ENCODE measurements at regions not wholly inside any gene's neighbourhood (a gene's known extent, or its start where the extent isn't known, plus 50 kb on each side); places are given as distances from the start of the nearest gene placed in this dataset.

- Histone ChIP-seq H3K36me3 (ENCODE audit: insufficient read depth, low read length) (no peaks in the 10 kb centered on the region), H3K9me3 (ENCODE audit: low read length) (no peaks in the 10 kb centered on the region), H3K9ac (ENCODE audit: low read length) (no peak overlapping the region), H3K27ac (ENCODE audit: low read depth, low read length) (no peak overlapping the region), H3K4me1 (ENCODE audit: insufficient read depth, low read length) (no peaks in the 10 kb centered on the region), H3K27me3 (ENCODE audit: control insufficient read depth in 1 of 2, insufficient read depth in 2 of 2, low read length in 2 of 2) (no peaks in the 10 kb centered on the region), H3K4me3 (ENCODE audit: low read depth in 1 of 2, low read length in 2 of 2) (no peak overlapping the region)
These were observed 603.2 kb downstream of the STIM2 start for GRCh38 chr4:27463816-27464215.

- H3K36me3 ChIP-seq (ENCODE audit: insufficient read depth, low read length): no peaks in the 10 kb centered on the region
- no peaks in the 10 kb centered on the region for H3K9me3 ChIP-seq (ENCODE audit: low read length)
- H3K27me3 ChIP-seq (ENCODE audit: control insufficient read depth in 1 of 2, insufficient read depth in 2 of 2, low read length in 2 of 2): no peaks in the 10 kb centered on the region
- no peaks in the 10 kb centered on the region for H3K4me1 ChIP-seq (ENCODE audit: insufficient read depth, low read length)
- no peak overlapping the region for H3K4me3 ChIP-seq (ENCODE audit: low read depth in 1 of 2, low read length in 2 of 2)
- H3K9ac ChIP-seq (ENCODE audit: low read length): no peak overlapping the region
- H3K27ac ChIP-seq (ENCODE audit: low read depth, low read length): no peak overlapping the region
These were observed 606.7 kb downstream of the STIM2 start for GRCh38 chr4:27467351-27467750.

- no peaks in the 10 kb centered on the region for H3K9me3 ChIP-seq (ENCODE audit: low read length)
- H3K4me1 ChIP-seq (ENCODE audit: insufficient read depth, low read length): no peaks in the 10 kb centered on the region
- H3K36me3 ChIP-seq (ENCODE audit: insufficient read depth, low read length): no peaks in the 10 kb centered on the region
- H3K4me3 ChIP-seq (ENCODE audit: low read depth in 1 of 2, low read length in 2 of 2): no peak overlapping the region
- H3K9ac ChIP-seq (ENCODE audit: low read length): no peak overlapping the region
- no peak overlapping the region for H3K27ac ChIP-seq (ENCODE audit: low read depth, low read length)
- no peaks in the 10 kb centered on the region for H3K27me3 ChIP-seq (ENCODE audit: control insufficient read depth in 1 of 2, insufficient read depth in 2 of 2, low read length in 2 of 2)
These were observed 611.7 kb downstream of the STIM2 start for GRCh38 chr4:27472364-27472763.

- no peak overlapping the region for H3K4me3 ChIP-seq (ENCODE audit: low read depth in 1 of 2, low read length in 2 of 2)
These were observed 614.0 kb downstream of the STIM2 start for GRCh38 chr4:27474691-27475090.

GRCh38 chr4:27484216-27484615 is 623.6 kb downstream of the STIM2 start:
- H3K36me3 ChIP-seq (ENCODE audit: insufficient read depth, low read length): no peaks in the 10 kb centered on the region

More at GRCh38 chr4:27474691-27475090, 614.0 kb downstream of the STIM2 start:
- Histone ChIP-seq H3K9me3 (ENCODE audit: low read length) (no peaks in the 10 kb centered on the region), H3K4me1 (ENCODE audit: insufficient read depth, low read length) (no peaks in the 10 kb centered on the region), H3K27ac (ENCODE audit: low read depth, low read length) (no peak overlapping the region), H3K9ac (ENCODE audit: low read length) (no peak overlapping the region), H3K27me3 (ENCODE audit: control insufficient read depth in 1 of 2, insufficient read depth in 2 of 2, low read length in 2 of 2) (no peaks in the 10 kb centered on the region), H3K36me3 (ENCODE audit: insufficient read depth, low read length) (no peaks in the 10 kb centered on the region)

GRCh38 chr4:27490315-27490714 is 629.7 kb downstream of the STIM2 start:
- Histone ChIP-seq H3K27me3 (ENCODE audit: control insufficient read depth in 1 of 2, insufficient read depth in 2 of 2, low read length in 2 of 2) (no peaks in the 10 kb centered on the region), H3K27ac (ENCODE audit: low read depth, low read length) (no peak overlapping the region), H3K9me3 (ENCODE audit: low read length) (no peaks in the 10 kb centered on the region)

More at GRCh38 chr4:27484216-27484615, 623.6 kb downstream of the STIM2 start:
- Histone ChIP-seq H3K9me3 (ENCODE audit: low read length) (no peaks in the 10 kb centered on the region), H3K4me1 (ENCODE audit: insufficient read depth, low read length) (no peaks in the 10 kb centered on the region), H3K4me3 (ENCODE audit: low read depth in 1 of 2, low read length in 2 of 2) (no peak overlapping the region), H3K27ac (ENCODE audit: low read depth, low read length) (no peak overlapping the region), H3K27me3 (ENCODE audit: control insufficient read depth in 1 of 2, insufficient read depth in 2 of 2, low read length in 2 of 2) (no peaks in the 10 kb centered on the region), H3K9ac (ENCODE audit: low read length) (no peak overlapping the region)

GRCh38 chr4:27490766-27491165 is 630.1 kb downstream of the STIM2 start:
- no peak overlapping the region for H3K4me3 ChIP-seq (ENCODE audit: low read depth in 1 of 2, low read length in 2 of 2)
- no peaks in the 10 kb centered on the region for H3K9me3 ChIP-seq (ENCODE audit: low read length)
- H3K9ac ChIP-seq (ENCODE audit: low read length): no peak overlapping the region
- no peaks in the 10 kb centered on the region for H3K27me3 ChIP-seq (ENCODE audit: control insufficient read depth in 1 of 2, insufficient read depth in 2 of 2, low read length in 2 of 2)
- no peak overlapping the region for H3K27ac ChIP-seq (ENCODE audit: low read depth, low read length)
- H3K36me3 ChIP-seq (ENCODE audit: insufficient read depth, low read length): no peaks in the 10 kb centered on the region
- no peaks in the 10 kb centered on the region for H3K4me1 ChIP-seq (ENCODE audit: insufficient read depth, low read length)

More at GRCh38 chr4:27490315-27490714, 629.7 kb downstream of the STIM2 start:
- Histone ChIP-seq H3K4me1 (ENCODE audit: insufficient read depth, low read length) (no peaks in the 10 kb centered on the region), H3K4me3 (ENCODE audit: low read depth in 1 of 2, low read length in 2 of 2) (no peak overlapping the region), H3K9ac (ENCODE audit: low read length) (no peak overlapping the region), H3K36me3 (ENCODE audit: insufficient read depth, low read length) (no peaks in the 10 kb centered on the region)

- Histone ChIP-seq H3K4me1 (ENCODE audit: insufficient read depth, low read length) (no peaks in the 10 kb centered on the region), H3K9me3 (ENCODE audit: low read length) (no peaks in the 10 kb centered on the region), H3K36me3 (ENCODE audit: insufficient read depth, low read length) (no peaks in the 10 kb centered on the region), H3K27ac (ENCODE audit: low read depth, low read length) (no peak overlapping the region), H3K27me3 (ENCODE audit: control insufficient read depth in 1 of 2, insufficient read depth in 2 of 2, low read length in 2 of 2) (no peaks in the 10 kb centered on the region), H3K9ac (ENCODE audit: low read length) (no peak overlapping the region), H3K4me3 (ENCODE audit: low read depth in 1 of 2, low read length in 2 of 2) (no peak overlapping the region)
These were observed 645.8 kb downstream of the STIM2 start for GRCh38 chr4:27506401-27506800.

GRCh38 chr4:27514711-27515110 is 654.1 kb downstream of the STIM2 start:
- no peaks in the 10 kb centered on the region for H3K4me1 ChIP-seq (ENCODE audit: insufficient read depth, low read length)
- no peaks in the 10 kb centered on the region for H3K36me3 ChIP-seq (ENCODE audit: insufficient read depth, low read length)

GRCh38 chr4:27515140-27515539 is 654.5 kb downstream of the STIM2 start:
- Histone ChIP-seq H3K4me1 (ENCODE audit: insufficient read depth, low read length) (no peaks in the 10 kb centered on the region), H3K27ac (ENCODE audit: low read depth, low read length) (no peak overlapping the region), H3K27me3 (ENCODE audit: control insufficient read depth in 1 of 2, insufficient read depth in 2 of 2, low read length in 2 of 2) (no peaks in the 10 kb centered on the region), H3K9ac (ENCODE audit: low read length) (no peak overlapping the region), H3K36me3 (ENCODE audit: insufficient read depth, low read length) (no peaks in the 10 kb centered on the region), H3K9me3 (ENCODE audit: low read length) (no peaks in the 10 kb centered on the region), H3K4me3 (ENCODE audit: low read depth in 1 of 2, low read length in 2 of 2) (no peak overlapping the region)

More at GRCh38 chr4:27514711-27515110, 654.1 kb downstream of the STIM2 start:
- Histone ChIP-seq H3K27me3 (ENCODE audit: control insufficient read depth in 1 of 2, insufficient read depth in 2 of 2, low read length in 2 of 2) (no peaks in the 10 kb centered on the region), H3K9me3 (ENCODE audit: low read length) (no peaks in the 10 kb centered on the region), H3K9ac (ENCODE audit: low read length) (no peak overlapping the region), H3K4me3 (ENCODE audit: low read depth in 1 of 2, low read length in 2 of 2) (no peak overlapping the region), H3K27ac (ENCODE audit: low read depth, low read length) (no peak overlapping the region)

- H3K4me1 ChIP-seq (ENCODE audit: insufficient read depth, low read length): no peaks in the 10 kb centered on the region
- H3K9ac ChIP-seq (ENCODE audit: low read length): no peak overlapping the region
- no peak overlapping the region for H3K4me3 ChIP-seq (ENCODE audit: low read depth in 1 of 2, low read length in 2 of 2)
- H3K9me3 ChIP-seq (ENCODE audit: low read length): no peaks in the 10 kb centered on the region
- no peak overlapping the region for H3K27ac ChIP-seq (ENCODE audit: low read depth, low read length)
- H3K27me3 ChIP-seq (ENCODE audit: control insufficient read depth in 1 of 2, insufficient read depth in 2 of 2, low read length in 2 of 2): no peaks in the 10 kb centered on the region
- H3K36me3 ChIP-seq (ENCODE audit: insufficient read depth, low read length): no peaks in the 10 kb centered on the region
These were observed 658.2 kb downstream of the STIM2 start for GRCh38 chr4:27518876-27519275.

GRCh38 chr4:27524224-27524623 is 663.6 kb downstream of the STIM2 start:
- Histone ChIP-seq H3K27ac (ENCODE audit: low read depth, low read length) (no peak overlapping the region), H3K27me3 (ENCODE audit: control insufficient read depth in 1 of 2, insufficient read depth in 2 of 2, low read length in 2 of 2) (no peaks in the 10 kb centered on the region), H3K9me3 (ENCODE audit: low read length) (no peaks in the 10 kb centered on the region), H3K4me1 (ENCODE audit: insufficient read depth, low read length) (no peaks in the 10 kb centered on the region), H3K9ac (ENCODE audit: low read length) (no peak overlapping the region), H3K4me3 (ENCODE audit: low read depth in 1 of 2, low read length in 2 of 2) (no peak overlapping the region), H3K36me3 (ENCODE audit: insufficient read depth, low read length) (no peaks in the 10 kb centered on the region)

Measured in muscle layer of colon (tissue), 2 donors.